Activated effector memory CD4-positive, alpha-beta T cell treated with anti-CD3 and anti-CD28 coated beads, Interleukin-2, amount 50 U/mL, for 16 hours (primary cell): ENCODE measurements at regions not wholly inside any gene's neighbourhood (a gene's known extent, or its start where the extent isn't known, plus 50 kb on each side); places are given as distances from the start of the nearest gene placed in this dataset.

Experiments used
- DNase-seq: peaks from one replicate; pipeline ENCODE4 v3.0.0-alpha.2; 2020

DNA sequence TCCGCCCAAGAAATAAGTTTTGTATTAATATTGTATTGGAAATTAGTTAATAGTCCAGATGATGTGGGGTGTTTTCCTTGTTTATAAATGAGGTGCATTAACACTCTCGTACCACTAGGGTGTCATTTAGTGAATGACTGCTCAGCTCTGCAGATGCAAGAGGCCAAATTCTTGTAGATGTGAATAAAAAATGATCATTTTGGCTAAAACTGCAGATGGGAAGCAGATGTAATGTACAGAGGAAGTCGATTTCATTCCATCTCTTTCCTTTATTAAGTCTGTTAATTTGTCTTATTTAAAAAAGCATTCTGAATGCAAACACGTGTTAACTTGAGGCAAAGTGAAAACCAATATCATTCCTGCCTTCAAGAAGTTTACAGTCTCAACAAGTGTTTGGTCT is 108.1 kb downstream of the DHX15 start:
- DNase-seq: no peak

DNA sequence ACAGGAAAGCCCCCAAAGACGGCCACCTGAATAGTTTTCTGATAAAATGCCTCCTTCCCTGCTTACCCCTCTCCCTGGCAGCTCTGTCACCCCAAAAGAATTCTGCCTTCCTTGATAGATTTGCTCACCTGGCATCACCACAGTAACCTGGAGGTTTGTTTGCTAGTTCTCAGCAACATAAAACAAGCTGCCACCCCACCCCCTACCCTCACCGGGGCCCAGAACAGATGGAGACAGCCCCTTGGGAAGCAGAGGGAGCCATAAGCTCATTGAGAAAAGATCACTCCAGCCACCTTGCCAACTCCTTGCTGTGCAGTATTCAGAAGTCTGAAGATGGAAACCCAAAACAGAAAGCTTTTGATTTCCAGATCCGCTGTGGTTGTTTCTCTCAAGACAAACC is 108.6 kb downstream of the DHX15 start:
- DNase-seq: no peak

DNA sequence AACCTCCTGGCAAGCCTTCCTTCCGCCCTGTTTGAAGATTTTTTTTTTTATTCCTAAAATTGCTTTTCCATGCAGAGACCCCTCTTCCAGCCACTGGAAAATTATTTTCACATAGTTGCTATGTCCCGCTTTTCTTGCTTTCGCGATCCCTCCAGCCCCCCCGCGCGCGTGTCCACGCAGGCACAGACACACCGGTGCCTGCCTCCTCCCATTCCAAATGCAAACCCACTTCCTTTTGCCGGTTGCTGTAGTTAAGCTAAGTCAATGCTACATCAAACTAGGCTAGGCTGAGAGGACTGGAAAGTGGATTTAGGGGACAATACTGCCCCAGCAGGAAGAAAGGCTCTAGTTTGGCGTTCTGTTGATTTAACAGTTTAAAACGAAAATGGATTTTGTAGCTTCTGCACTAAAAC is 111.0 kb downstream of the DHX15 start:
- DNase-seq: no peak

- peak; percentile 81 for DNase-seq
Observed at GRCh38 chr4:24472514-24473308, 111.6 kb downstream of the DHX15 start.

DNA sequence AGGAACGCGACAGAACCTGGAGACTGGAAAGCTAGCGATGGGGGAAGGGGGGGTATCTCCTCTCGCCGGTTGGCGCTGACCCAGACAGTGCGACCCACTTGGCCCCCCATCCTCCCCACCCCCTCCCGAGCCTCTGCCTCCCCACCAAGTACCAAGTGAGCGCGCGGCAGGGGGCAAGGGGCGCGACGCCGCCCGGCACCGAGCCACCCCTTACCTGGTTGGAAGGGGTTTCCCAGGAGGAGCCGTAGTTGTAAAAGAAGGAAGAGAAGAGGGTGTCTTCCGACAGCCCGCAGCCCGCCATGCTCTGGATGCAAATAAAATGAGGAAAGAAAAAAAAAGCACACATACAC is 112.2 kb downstream of the DHX15 start:
- DNase-seq: no peak

DNA sequence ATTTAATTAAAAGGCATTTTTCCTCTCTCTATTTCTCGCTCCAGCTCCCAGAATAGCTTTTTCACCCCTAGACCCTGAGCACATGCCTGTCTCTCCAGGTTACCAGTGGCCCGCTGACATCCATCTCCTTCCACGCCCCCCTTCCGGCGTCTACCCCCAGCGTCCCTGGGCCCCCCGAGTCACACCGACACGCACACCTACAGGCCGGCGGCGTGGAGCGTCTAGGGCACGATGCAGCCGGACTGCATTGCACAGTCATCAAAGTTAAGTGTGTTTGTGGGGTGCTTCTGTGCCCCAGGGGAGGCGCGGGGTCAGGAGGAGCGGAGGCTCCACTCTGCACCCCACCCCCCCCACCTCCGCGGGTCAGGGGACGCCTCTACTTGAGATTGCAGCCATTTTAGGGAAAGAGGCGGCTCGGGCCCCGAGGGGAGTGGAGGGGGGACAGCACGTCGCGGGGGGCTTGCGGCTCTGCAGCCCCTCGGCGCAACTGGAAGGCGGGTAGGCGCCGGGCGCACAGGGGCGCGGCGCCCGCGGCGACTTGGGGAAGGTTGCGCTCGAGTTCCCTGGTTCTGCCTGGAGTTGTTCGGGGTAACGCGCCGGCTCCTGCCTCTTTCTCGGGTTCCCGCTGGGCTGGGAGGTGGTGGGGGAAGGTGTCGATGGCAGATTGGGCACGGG is 112.7 kb downstream of the DHX15 start:
- peak; percentile 63 for DNase-seq

DNA sequence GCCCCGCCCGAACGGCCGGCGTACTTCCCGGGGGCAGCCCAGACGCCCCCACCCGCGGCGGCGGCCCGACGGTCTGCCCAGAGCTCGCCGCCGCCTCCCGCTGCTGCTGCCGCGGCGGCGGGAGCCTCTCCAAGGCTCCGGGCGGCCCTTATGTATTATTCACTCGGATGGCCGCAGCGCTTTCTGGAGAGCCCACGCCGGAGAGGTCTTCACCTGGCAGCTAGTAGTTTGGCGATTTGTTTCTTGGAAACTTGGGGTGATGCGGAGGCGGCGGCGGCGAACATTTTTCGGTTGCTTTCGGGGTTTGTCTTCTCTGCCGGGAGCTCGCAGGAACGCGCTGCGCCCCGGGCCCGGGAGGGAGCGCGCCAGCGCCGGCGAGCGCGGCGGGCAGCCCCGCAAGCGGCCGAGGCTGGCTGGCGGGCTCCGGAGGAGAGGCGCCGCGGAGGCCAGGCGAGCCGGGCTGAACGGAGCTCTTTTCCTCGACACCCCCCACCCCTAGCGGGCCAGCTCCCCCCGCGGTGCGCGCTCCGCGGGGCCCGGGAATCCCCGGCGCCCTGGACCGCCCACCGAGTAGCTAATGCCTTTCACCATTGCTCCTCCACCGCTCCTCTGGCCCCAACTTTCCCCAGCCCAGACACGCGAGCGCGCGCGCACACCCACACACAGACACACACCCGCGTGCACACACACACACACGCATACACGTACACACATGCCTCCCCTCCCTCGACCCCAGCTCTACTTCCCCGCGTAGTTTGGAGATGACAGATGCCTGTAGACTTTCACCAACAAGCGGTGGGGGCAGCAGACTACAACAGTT is 113.5 kb downstream of the DHX15 start:
- DNase-seq: peak; percentile 69

DNA sequence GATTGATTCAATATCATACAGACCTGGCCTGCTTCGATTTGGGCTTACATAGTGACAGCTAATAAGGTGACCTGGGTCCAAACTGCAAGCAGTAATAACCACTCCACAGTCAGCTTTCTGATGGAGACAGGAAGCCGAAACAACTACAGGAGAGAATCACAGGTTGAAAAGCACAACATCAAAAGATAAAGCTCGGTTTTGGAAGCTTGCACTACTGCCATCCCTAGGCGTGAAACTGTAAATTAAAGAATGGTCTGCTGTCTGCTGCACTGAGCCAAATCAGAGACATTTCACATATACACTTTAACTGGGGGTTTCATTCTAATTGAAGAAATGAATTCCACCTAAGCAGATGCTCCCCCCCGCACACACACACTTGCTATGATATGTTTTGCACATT is 116.3 kb downstream of the DHX15 start:
- no peak for DNase-seq

DNA sequence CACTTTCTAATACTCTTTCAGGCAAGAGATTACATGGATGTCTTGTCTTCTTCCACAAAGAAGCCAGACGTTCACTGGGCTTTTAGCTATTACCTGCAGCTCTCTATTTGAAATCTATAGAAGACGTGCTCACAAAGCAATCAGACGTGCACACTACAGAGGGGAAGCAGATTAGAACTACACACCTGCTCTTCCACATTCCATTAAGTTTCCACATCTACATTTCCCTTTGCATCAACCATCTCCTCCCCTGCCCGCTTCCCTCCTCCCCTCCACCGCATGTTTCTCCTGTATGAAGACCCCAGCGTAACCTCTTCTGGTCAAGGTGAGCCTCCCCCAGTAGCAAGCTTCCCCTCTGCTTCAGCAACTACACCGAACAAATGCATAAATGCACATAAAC is 119.8 kb downstream of the DHX15 start:
- DNase-seq: no peak

DNA sequence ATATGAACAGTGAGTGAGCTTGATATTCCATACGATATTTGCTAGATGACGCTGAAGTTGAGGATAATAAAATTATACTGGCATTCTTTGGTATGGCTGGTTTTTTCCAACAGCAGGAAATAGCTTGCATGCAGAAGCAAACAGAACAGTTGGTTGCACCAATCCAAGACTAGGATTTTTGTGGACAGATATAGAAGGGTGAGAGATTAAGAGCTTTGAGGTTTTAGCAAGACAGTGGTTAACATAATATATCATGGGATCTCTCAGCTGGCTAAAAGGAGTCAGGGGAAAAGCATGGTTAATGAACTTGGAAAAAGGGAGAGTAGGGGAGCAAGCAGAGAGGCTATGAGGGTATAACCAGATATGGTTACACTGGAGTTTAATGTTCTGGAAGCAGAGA is 127.9 kb downstream of the DHX15 start:
- no peak for DNase-seq

GRCh38 chr4:24453951-24454350 is 130.4 kb downstream of the DHX15 start:
- DNase-seq: no peak

- no peak for DNase-seq
Observed at GRCh38 chr4:24451870-24452269, 132.5 kb downstream of the DHX15 start.

DNA sequence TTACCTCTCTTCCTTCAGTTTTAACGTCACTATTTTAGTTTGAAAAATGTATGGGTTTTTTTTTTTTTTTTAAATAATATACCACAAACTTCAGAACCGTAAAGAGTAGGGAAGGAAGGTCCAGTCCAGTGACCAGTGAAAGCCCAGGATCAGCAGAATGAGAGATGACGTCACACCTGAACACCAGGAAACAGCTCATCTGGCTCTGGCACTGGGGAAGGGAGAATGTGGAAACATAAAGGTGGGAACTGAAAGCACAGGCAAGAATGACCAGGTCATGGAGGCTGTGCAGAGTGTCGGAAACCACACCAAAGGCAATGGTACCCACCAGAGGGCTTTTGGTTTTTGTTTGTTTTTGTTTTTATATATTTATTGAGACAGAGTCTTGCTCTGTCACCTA is 141.2 kb downstream of the DHX15 start:
- no peak for DNase-seq

DNA sequence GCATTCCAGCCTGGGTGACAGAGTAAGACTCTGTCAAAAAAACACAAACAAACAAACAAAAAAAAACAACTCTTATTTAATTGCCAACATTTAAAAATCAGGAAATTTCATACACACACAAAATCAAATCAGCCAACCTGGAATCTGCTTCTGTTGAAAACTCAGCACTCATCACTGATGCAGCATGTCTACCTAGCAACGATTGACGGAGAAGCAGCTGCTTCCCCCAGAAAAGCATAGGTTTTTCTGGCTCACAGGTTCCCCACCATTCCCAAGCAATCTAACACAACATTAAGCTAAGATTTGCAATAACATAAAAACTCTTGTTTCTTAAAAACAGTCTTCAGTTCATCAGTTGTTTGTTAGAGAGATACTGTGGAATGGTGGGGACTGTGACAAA is 143.6 kb downstream of the DHX15 start:
- no peak for DNase-seq

DNA sequence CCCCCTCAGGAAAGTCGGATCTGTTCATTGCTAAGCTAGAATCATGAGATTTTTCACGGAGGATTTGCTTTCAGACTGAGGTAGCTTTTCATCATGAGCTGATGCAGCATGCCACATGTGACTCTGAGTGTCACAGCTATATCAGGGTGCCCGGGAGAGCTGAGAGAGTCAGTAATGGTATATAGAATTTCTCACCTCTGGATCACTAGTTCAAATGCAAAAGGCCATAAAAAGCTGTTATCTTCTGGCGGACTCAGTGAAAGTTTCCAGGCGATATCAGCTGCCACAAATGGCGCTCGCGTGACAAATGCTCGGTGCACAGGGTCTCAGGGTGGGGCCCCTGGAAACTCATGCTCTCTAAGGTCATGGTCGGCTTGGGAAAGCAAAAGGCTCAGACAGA is 150.1 kb downstream of the DHX15 start:
- DNase-seq: no peak

- DNase-seq: no peak
Observed at GRCh38 chr4:24433515-24434214, 150.7 kb downstream of the DHX15 start.

GRCh38 chr4:24428850-24429249 is 155.5 kb downstream of the DHX15 start:
- DNase-seq: no peak

- DNase-seq: no peak
Observed at GRCh38 chr4:24426557-24426956, 157.8 kb downstream of the DHX15 start.

DNA sequence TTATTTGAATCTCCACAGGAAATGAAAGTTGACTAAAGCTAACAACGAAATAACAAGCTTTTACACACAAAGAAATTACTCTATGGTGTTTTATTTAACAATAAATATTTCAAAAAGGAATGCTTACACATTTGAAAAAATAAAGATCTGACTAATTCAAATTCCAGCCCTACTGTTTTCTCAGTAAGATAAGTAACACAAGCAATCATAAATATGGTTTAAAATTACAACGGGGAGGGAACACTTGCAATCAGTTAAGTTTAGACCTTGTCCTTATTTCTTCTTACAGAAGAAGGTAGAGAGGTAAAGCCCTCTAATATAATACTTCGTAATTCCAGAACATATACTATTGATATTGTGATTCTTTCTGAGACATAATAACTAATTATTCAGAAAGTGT is 158.5 kb downstream of the DHX15 start:
- DNase-seq: no peak

DNA sequence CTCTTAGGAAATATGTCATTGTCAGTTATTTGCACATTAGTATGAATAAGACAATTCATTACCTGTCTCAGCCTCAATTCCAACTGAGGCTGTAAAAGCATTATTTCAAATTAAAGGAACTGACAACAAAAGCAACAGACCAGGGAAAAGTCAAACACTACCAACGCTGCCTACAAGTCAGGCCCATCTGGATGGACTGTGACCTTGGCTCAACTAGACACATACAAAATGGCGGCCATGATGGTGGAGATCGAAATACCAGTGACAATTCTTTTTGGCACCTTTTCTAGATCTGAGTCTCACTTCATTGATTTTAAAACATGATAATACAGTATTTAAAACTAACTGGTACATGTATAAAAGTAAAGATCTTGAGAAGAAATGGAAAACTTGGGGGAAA is 160.7 kb downstream of the DHX15 start:
- DNase-seq: no peak

GRCh38 chr4:24422644-24423043 is 161.7 kb downstream of the DHX15 start:
- no peak for DNase-seq

GRCh38 chr4:24419181-24420034 is 164.9 kb downstream of the DHX15 start:
- peak; percentile 88 for DNase-seq
